AML-193 (cell line): ENCODE measurements at regions not wholly inside any gene's neighbourhood (a gene's known extent, or its start where the extent isn't known, plus 50 kb on each side); places are given as distances from the start of the nearest gene placed in this dataset.

Experiments used
- DNase-seq, 2 experiments: peaks; one replicate each; lab custom pipeline; 2025; lab: John Stamatoyannopoulos, UW

DNA sequence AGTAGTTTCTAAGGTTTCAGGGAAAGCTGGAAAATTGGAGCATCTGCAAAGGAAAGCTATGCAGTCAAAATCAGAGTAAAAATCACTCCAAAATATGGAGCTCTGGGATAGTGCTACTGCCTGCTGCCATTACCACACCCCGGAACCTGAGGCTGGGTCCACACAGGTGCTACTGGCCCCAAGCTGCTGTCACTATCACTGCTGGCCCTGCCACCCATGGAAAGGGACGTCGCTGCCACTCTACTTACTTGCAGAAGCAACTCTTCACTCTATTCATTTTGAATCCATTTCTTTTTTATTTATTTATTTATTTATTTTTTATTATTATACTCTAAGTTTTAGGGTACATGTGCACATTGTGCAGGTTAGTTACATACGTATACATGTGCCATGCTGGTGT, 60.3 kb upstream of the RGS18 start:
- no peak for DNase-seq

DNA sequence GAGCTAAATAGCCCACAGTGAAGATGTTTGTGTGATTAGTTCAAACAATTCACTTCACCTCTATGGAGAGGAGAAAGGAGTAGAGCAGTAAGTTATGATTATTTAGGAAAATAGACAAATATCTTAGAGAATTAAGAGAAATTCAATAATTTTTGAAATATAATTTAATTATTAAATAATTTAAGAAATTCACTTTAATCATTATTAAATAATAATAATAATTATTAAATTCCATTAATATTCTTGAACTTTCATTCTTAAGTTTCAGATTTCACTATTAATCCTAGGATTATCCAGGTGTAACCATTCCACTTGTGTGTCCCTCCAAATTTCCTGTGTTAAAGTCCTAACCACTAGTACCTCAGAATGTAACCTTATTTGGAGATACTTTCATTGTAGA, 58.9 kb upstream of the RGS18 start:
- DNase-seq, result no peak

DNA sequence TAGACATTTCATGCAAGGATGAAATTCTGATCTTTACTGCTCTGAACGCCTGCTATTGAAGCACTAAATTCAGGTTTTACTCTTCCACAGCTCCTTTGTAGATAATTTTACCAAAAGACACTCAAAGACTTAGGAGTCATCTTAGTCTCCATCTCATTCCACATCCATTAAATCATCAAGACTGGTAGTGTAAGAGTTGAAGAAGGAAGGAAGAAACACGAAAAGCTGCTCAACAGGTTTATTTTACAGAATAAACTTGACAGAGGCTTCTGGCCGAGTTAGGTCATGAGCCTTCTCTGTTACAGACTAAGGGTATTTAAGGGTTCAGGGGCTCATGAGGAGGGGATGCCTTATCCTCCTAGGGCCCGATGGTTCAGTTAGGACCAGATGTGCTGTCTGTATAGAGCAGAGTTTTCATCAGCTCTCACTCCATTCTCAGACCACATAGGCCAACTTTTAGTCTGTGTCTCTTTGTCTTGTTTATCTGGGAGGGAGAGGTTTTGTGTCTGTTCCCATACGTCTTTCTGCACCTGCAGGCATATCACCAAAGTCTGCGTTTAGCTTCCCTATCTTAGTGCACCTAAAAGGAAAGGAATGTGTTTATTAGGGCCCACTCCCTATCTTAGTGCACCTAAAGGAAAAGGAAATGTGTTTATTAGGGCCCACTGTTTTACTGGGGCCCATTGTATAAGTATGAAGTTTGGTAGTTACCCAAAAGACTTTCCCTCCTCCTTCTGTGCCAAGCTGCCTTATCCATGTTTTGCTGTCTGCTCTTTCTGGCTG, 57.4 kb upstream of the RGS18 start:
- DNase-seq, result no peak

DNA sequence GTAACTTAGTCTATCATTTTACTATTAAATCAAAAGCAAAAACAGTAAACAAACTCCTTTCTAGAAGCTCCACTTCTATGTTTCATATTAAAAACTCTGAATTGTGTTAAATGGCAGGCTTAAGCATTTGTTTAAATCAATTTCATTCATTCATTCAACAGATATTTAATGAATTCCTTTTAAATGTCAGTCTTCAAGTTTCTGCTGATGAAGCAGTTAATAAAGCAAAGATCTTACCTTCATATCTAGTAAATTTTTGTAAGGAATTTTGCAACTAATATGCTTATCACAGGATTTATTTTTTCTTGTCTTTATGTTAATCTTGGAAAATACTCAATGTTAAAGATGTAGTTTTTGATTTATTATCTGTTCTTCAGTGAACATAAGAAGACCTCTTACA, 54.1 kb upstream of the RGS18 start:
- no peak for DNase-seq

DNA sequence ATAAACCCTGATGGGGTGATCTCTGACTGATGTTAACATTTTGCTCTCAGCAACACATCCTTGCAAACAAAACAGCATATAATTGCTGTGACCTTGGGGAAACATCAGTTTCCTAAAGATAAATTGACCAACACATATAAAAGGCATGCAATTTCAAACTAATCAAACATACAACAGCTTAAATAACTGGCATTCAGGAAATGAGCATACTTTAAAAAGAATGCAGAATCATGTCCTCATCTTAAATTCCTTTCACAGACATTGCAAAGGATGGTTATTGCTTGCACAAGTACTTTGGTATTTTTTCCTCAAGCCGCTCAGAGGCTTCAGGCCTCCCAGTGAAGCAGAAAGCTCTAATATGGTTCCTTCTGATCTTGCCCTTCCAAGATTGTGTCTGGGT, 53.4 kb upstream of the RGS18 start:
- no peak for DNase-seq

DNA sequence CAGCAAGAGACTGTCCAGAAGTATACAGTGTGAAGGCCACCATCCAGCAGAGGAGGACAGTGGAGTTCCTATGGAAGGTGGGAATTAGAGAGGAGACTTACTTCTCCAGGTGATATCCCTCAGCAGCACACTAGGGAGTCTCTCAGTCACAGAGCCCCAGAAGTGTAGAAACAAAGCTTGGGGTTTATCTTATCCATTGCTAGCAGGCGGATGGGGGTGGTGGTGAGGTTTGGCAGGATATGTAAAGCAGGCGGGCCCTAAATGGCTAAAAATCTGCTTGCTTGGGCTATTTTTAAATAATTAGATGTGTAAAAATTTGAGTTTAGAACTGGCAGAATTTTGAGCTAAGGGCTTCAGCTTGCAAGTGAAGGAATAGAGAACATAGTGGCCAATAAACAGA, 50.1 kb upstream of the RGS18 start:
- DNase-seq, result no peak
